Neural progenitor cell (in vitro differentiated cells): ENCODE measurements at regions not wholly inside any gene's neighbourhood (a gene's known extent, or its start where the extent isn't known, plus 50 kb on each side); places are given as distances from the start of the nearest gene placed in this dataset.
"Not testable (repeated sequence)": the region's sequence is repeated elsewhere in the genome, so short reads cannot be mapped to it uniquely, and the experiment has no call there.

Experiments
- DNase-seq: peaks from one replicate; pipeline ENCODE4 v3.0.0-alpha.2; 2016; ENCODE audit warnings: low spot score
- H2AFZ ChIP-seq: fragments of 200-600 bp; sonication (generic); replicated peaks from 2 replicates; pipeline ENCODE4 v1.6.1; 2016; ENCODE audit warnings: antibody characterized with exemption
- H3F3A ChIP-seq: fragments of 200-600 bp; sonication (generic); 2 replicates; pipeline ENCODE4 v1.6.1; 2016; ENCODE audit warnings: antibody characterized with exemption, low read depth
- H3K27ac ChIP-seq: fragments of 200-600 bp; sonication (generic); 2 replicates; pipeline ENCODE4 v1.5.1; 2016; ENCODE audit warnings: mild to moderate bottlenecking
- H3K27me3 ChIP-seq: fragments of 200-600 bp; sonication (generic); 2 replicates; pipeline ENCODE4 v1.6.1; 2016; ENCODE audit warnings: mild to moderate bottlenecking, moderate library complexity
- H3K36me3 ChIP-seq: fragments of 200-600 bp; sonication (generic); 2 replicates; pipeline ENCODE4 v1.5.1; 2016
- H3K4me1 ChIP-seq: fragments of 200-600 bp; sonication (generic); 2 replicates; pipeline ENCODE4 v1.6.1; 2016; ENCODE audit warnings: mixed run types
- H3K4me2 ChIP-seq: fragments of 200-600 bp; sonication (generic); 2 replicates; pipeline ENCODE4 v1.6.1; 2016
- H3K4me3 ChIP-seq: fragments of 200-600 bp; sonication (generic); 2 replicates; pipeline ENCODE4 v1.5.1; 2016
- H3K79me2 ChIP-seq: fragments of 200-600 bp; sonication (generic); 2 replicates; pipeline ENCODE4 v1.6.1; 2016; ENCODE audit warnings: low read depth
- H3K9ac ChIP-seq: fragments of 200-600 bp; sonication (generic); 2 replicates; pipeline ENCODE4 v1.6.1; 2016
- H3K9me3 ChIP-seq: fragments of 200-600 bp; sonication (generic); 2 replicates; pipeline ENCODE4 v1.5.1; 2016; ENCODE audit warnings: low read depth
- H4K20me1 ChIP-seq: fragments of 200-600 bp; sonication (generic); 2 replicates; pipeline ENCODE4 v1.6.1; 2016; ENCODE audit warnings: low read depth
- H3K27ac Mint-ChIP-seq: 3 replicates; pipeline ENCODE4 v1.8.0; 2021; ENCODE audit warnings: mixed read lengths
- H3K27me3 Mint-ChIP-seq: 2 replicates; pipeline ENCODE4 v1.8.0; 2022; ENCODE audit warnings: low read depth, mild to moderate bottlenecking, inconsistent platforms, moderate library complexity, mixed read lengths; ENCODE audit not compliant: insufficient read depth
- H3K36me3 Mint-ChIP-seq: 3 replicates; pipeline ENCODE4 v1.8.0; 2021; ENCODE audit warnings: mixed read lengths
- H3K4me1 Mint-ChIP-seq: 3 replicates; pipeline ENCODE4 v1.8.0; 2021; ENCODE audit warnings: mixed read lengths
- H3K4me3 Mint-ChIP-seq: 3 replicates; pipeline ENCODE4 v1.8.0; 2021; ENCODE audit warnings: mild to moderate bottlenecking, moderate library complexity, mixed read lengths
- H3K9me3 Mint-ChIP-seq: 3 replicates; pipeline ENCODE4 v1.8.0; 2020; ENCODE audit warnings: mixed read lengths
- CTCF ChIP-seq: fragments of 200-600 bp; sonication (generic); IDR thresholded peaks from 2 replicates; pipeline ENCODE4 v1.5.1; 2017; ENCODE audit warnings: antibody characterized with exemption, mild to moderate bottlenecking
- EZH2 ChIP-seq: fragments of 200-600 bp; sonication (generic); IDR thresholded peaks from 2 replicates; pipeline ENCODE4 v1.6.1; 2017; ENCODE audit warnings: antibody characterized with exemption, mild to moderate bottlenecking, moderate library complexity
- EZH2phosphoT487 ChIP-seq: fragments of 200-600 bp; sonication (generic); IDR thresholded peaks from 2 replicates; pipeline ENCODE4 v1.6.1; 2017; ENCODE audit warnings: antibody characterized with exemption

GRCh38 chr11:16591157-16591556 lies 147.3 kb upstream of the C11orf58 start:
- no peak overlapping the region for H3K4me2 ChIP-seq
- peaks cover 55% of the 10 kb centered on the region for H3K27me3 ChIP-seq
- Mint-ChIP-seq H3K27me3 (no peaks in the 10 kb centered on the region), H3K4me1 (peaks cover 6% of the 10 kb centered on the region), H3K27ac (no peak overlapping the region), H3K4me3 (no peak overlapping the region), H3K36me3 (peaks cover 6% of the 10 kb centered on the region), H3K9me3 (no peaks in the 10 kb centered on the region)
- H2AFZ ChIP-seq: no peak overlapping the region
- no peak overlapping the region for H3K9ac ChIP-seq
- H3K9me3 ChIP-seq: no peaks in the 10 kb centered on the region
- no peak overlapping the region for H3K4me3 ChIP-seq
- H3K27ac ChIP-seq: no peak overlapping the region
- no peak for DNase-seq
- H3F3A ChIP-seq: no peaks in the 10 kb centered on the region
- no peaks in the 10 kb centered on the region for H4K20me1 ChIP-seq
- TF ChIP-seq EZH2 (no peak), CTCF (no peak), EZH2phosphoT487 (no peak)
- H3K79me2 ChIP-seq: no peaks in the 10 kb centered on the region
- no peaks in the 10 kb centered on the region for H3K4me1 ChIP-seq
- no peaks in the 10 kb centered on the region for H3K36me3 ChIP-seq

- Histone ChIP-seq H3F3A (no peaks in the 10 kb centered on the region), H3K4me3 (no peak overlapping the region), H3K4me2 (no peak overlapping the region), H3K27me3 (peaks cover 44% of the 10 kb centered on the region), H2AFZ (no peak overlapping the region), H3K27ac (no peak overlapping the region), H3K9ac (no peak overlapping the region), H3K79me2 (no peaks in the 10 kb centered on the region), H3K36me3 (no peaks in the 10 kb centered on the region), H3K4me1 (no peaks in the 10 kb centered on the region), H3K9me3 (no peaks in the 10 kb centered on the region), H4K20me1 (no peaks in the 10 kb centered on the region)
- H3K4me3 Mint-ChIP-seq: no peak overlapping the region
- H3K4me1 Mint-ChIP-seq: peaks cover 5% of the 10 kb centered on the region
- H3K27me3 Mint-ChIP-seq: no peaks in the 10 kb centered on the region
- peaks cover 4% of the 10 kb centered on the region for H3K36me3 Mint-ChIP-seq
- no peak for DNase-seq
- no peak for TF ChIP-seq EZH2phosphoT487
- TF ChIP-seq EZH2: no peak
- TF ChIP-seq CTCF: no peak
- H3K9me3 Mint-ChIP-seq: no peaks in the 10 kb centered on the region
- H3K27ac Mint-ChIP-seq: no peak overlapping the region
Observed at GRCh38 chr11:16587670-16588069, 150.8 kb upstream of the C11orf58 start.

GRCh38 chr11:16584569-16584968 lies 153.9 kb upstream of the C11orf58 start:
- H3K4me1 Mint-ChIP-seq: peaks cover 3% of the 10 kb centered on the region
- Histone ChIP-seq H3K4me2 (no peak overlapping the region), H3K79me2 (no peaks in the 10 kb centered on the region), H2AFZ (no peak overlapping the region), H3K36me3 (no peaks in the 10 kb centered on the region), H3K4me3 (no peak overlapping the region), H3K27ac (no peak overlapping the region), H3K4me1 (no peaks in the 10 kb centered on the region), H3F3A (no peaks in the 10 kb centered on the region), H4K20me1 (no peaks in the 10 kb centered on the region), H3K27me3 (peaks cover 15% of the 10 kb centered on the region), H3K9ac (no peak overlapping the region), H3K9me3 (no peaks in the 10 kb centered on the region)
- H3K4me3 Mint-ChIP-seq: no peak overlapping the region
- H3K27me3 Mint-ChIP-seq: no peaks in the 10 kb centered on the region
- peaks cover 7% of the 10 kb centered on the region for H3K9me3 Mint-ChIP-seq
- peaks cover 8% of the 10 kb centered on the region for H3K36me3 Mint-ChIP-seq
- H3K27ac Mint-ChIP-seq: no peak overlapping the region
- TF ChIP-seq CTCF: no peak
- TF ChIP-seq EZH2: no peak
- TF ChIP-seq EZH2phosphoT487: no peak
- DNase-seq: no peak

GRCh38 chr11:16581078-16581477 lies 157.4 kb upstream of the C11orf58 start:
- not testable (repeated sequence) for H3K36me3 ChIP-seq, H3F3A ChIP-seq, H2AFZ ChIP-seq, H4K20me1 ChIP-seq, H3K4me1 Mint-ChIP-seq, H3K27me3 Mint-ChIP-seq, H3K4me2 ChIP-seq, H3K4me3 ChIP-seq, H3K27ac ChIP-seq, H3K4me3 Mint-ChIP-seq, H3K79me2 ChIP-seq, DNase-seq, H3K9me3 ChIP-seq, H3K4me1 ChIP-seq, H3K9ac ChIP-seq, H3K9me3 Mint-ChIP-seq, H3K27ac Mint-ChIP-seq
- peaks cover 10% of the 10 kb centered on the region for H3K27me3 ChIP-seq
- H3K36me3 Mint-ChIP-seq: peaks cover 11% of the 10 kb centered on the region
